ENCODE measurements at regions not wholly inside any gene's neighbourhood (a gene's known extent, or its start where the extent isn't known, plus 50 kb on each side); places are given as distances from the start of the nearest gene placed in this dataset.
"Not testable (repeated sequence)": the region's sequence is repeated elsewhere in the genome, so short reads cannot be mapped to it uniquely, and the experiment has no call there.

DNA sequence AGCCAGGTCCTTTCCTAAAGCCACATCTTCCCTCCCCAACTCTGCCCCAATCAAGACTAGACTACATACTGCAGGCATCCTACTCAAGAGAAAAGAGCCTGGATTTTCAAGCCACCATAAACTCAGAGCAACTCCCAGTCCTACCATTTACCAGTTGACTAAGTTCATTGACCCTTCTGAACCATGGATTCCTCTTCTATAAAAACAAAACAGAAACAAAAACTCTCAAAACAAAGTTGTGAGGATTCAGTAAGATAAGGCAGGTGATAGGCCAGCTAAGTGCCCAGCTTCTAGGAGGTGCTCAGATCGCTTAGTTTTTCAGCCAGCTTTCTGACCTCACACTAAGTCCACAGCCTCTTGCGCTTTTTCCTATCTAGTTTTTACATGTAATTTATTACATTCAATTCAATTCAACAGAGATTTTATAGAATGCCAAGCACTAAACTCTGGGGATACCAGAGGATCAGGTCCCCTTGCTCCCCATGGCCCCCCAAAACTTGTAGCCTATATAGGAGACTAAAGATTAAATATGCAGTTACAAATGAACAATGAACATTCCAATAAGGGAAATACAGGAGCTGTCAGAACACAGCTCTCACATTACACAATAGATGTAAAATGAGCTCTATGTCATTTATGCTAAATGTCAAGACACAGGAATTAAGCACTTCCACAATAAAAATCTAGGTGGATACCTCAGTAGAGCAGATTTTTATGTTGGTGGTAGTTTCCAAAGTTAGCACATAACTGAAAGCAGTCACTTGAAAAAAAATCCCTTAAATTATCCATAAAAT lies 104.5 kb upstream of the EGLN3 start:
- WGBS, result 98% methylated on average over 2 of the region's 2 CpGs
- no peaks in the 10 kb centered on the region for H3K9me3 ChIP-seq (ENCODE audit: control insufficient read depth in 2 of 2, insufficient read depth in 1 of 2, low read length in 1 of 2)

DNA sequence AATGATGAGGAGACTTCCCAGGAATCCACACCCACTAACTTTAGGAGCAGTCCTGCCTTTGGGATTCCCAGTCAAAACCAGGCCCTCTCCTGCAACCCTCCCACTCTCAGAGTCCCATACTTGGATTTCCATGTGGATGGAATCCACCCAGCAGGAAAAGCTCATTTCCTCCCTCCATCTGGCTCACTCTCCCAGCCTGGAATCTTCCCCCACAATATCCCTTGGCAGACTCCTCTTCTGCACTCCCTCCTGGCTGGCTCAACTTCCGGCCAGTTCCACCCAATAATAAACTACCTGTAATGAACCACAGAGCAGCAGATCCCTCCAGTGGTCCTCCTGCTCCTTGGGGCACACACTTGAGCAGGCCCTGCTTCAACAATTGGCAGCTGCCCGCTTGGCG lies 102.8 kb upstream of the EGLN3 start:
- Histone ChIP-seq H3K4me3 (ENCODE audit: low read length in 2 of 2) (no peak overlapping the region), H3K27ac (ENCODE audit: low read depth in 1 of 2, low read length in 1 of 2) (no peak overlapping the region), H3K4me1 (ENCODE audit: control insufficient read depth in 2 of 2, insufficient read depth in 2 of 2, low read length in 2 of 2) (peaks cover 6 to 16% of the 10 kb centered on the region in 2 donors), H3K36me3 (ENCODE audit: control insufficient read depth in 2 of 2, insufficient read depth in 2 of 2, low read length in 1 of 2) (no peaks in the 10 kb centered on the region), H3K9me3 (ENCODE audit: control insufficient read depth in 2 of 2, insufficient read depth in 1 of 2, low read length in 1 of 2) (no peaks in the 10 kb centered on the region), H3K27me3 (ENCODE audit: control insufficient read depth in 2 of 2, insufficient read depth in 1 of 2, low read length in 1 of 2) (no peaks in the 10 kb centered on the region)
- no peak for DNase-seq (ENCODE audit: low read depth in 6 of 9, low spot score in 9 of 9)
- 95% methylated on average over 3 of the region's 3 CpGs for WGBS

More for the DNA sequence above, 104.5 kb upstream of the EGLN3 start:
- no peak for DNase-seq (ENCODE audit: low read depth in 6 of 9, low spot score in 9 of 9)
- H3K36me3 ChIP-seq (ENCODE audit: control insufficient read depth in 2 of 2, insufficient read depth in 2 of 2, low read length in 1 of 2), result no peaks in the 10 kb centered on the region
- H3K27me3 ChIP-seq (ENCODE audit: control insufficient read depth in 2 of 2, insufficient read depth in 1 of 2, low read length in 1 of 2), result peaks cover 9 to 11% of the 10 kb centered on the region in 2 donors
- H3K4me3 ChIP-seq (ENCODE audit: low read length in 2 of 2), result no peak overlapping the region
- H3K4me1 ChIP-seq (ENCODE audit: control insufficient read depth in 2 of 2, insufficient read depth in 2 of 2, low read length in 2 of 2), result peaks cover 0 to 14% of the 10 kb centered on the region in 2 donors
- H3K27ac ChIP-seq (ENCODE audit: low read depth in 1 of 2, low read length in 1 of 2), result no peak overlapping the region

DNA sequence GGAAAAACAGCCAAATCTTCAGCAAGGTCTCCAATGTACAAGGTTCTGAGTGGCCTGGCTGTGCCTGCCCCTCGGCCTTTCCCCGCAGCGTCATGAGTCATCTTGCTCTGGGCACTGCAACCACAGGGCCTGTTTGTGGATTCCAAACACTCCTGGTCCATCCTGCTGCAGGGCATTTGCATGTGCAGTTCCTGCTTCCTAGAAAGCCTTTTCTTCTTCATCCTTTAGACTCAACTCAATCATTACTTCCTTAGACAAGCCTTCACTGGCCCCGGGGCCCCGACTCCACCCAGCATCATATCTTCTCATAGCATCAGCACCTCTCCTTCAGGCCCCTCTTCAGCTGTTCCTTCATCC lies 101.8 kb upstream of the EGLN3 start:
- H3K9me3 ChIP-seq (ENCODE audit: control insufficient read depth in 2 of 2, insufficient read depth in 1 of 2, low read length in 1 of 2), result no peaks in the 10 kb centered on the region
- H3K4me3 ChIP-seq (ENCODE audit: low read length in 2 of 2), result no peak overlapping the region
- no peaks in the 10 kb centered on the region for H3K27me3 ChIP-seq (ENCODE audit: control insufficient read depth in 2 of 2, insufficient read depth in 1 of 2, low read length in 1 of 2)
- no peak for DNase-seq (ENCODE audit: low read depth in 6 of 9, low spot score in 9 of 9)
- H3K27ac ChIP-seq (ENCODE audit: low read depth in 1 of 2, low read length in 1 of 2), result no peak overlapping the region
- 97% methylated on average over 5 of the region's 5 CpGs for WGBS
- H3K36me3 ChIP-seq (ENCODE audit: control insufficient read depth in 2 of 2, insufficient read depth in 2 of 2, low read length in 1 of 2), result no peaks in the 10 kb centered on the region
- peaks cover 6 to 16% of the 10 kb centered on the region in 2 donors for H3K4me1 ChIP-seq (ENCODE audit: control insufficient read depth in 2 of 2, insufficient read depth in 2 of 2, low read length in 2 of 2)

DNA sequence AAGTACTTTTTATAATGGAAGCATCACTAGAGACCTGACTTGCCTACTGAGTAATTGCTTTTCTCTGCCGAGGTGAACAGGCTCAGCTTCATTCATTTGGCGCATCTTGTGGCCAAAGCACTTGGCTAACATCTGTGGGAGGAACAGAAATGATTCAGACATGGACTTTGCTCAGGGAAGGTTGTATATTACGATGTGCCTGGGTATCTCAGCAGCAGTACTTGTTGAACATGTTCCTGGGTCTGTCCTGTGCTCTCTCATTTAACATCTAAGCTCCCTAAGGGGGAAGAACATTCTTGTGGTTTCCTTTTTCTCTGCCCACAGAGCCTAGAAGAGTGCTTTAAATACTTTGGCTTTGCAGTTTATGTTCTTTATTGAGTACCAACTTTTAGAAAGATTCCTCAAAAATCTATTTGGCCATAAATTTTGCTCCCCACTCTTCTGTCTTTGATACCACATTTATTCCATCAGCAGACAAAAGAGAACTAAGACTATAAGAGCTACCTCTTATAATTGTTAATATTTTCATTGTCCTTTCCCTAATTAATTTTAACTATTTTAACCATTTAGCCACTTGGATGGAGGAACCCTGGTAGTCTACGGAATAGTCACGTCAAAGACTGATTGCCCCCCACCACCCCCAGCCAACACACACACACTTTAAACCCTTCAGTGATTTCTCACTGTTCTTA lies 101.2 kb upstream of the EGLN3 start:
- H3K27ac ChIP-seq (ENCODE audit: low read depth in 1 of 2, low read length in 1 of 2), result no peak overlapping the region
- no peaks in the 10 kb centered on the region for H3K36me3 ChIP-seq (ENCODE audit: control insufficient read depth in 2 of 2, insufficient read depth in 2 of 2, low read length in 1 of 2)
- H3K4me3 ChIP-seq (ENCODE audit: low read length in 2 of 2), result no peak overlapping the region
- H3K4me1 ChIP-seq (ENCODE audit: control insufficient read depth in 2 of 2, insufficient read depth in 2 of 2, low read length in 2 of 2), result peaks cover 8 to 17% of the 10 kb centered on the region in 2 donors
- DNase-seq (ENCODE audit: low read depth in 6 of 9, low spot score in 9 of 9), result peak in 1 of 9 donors; percentile 43
- H3K27me3 ChIP-seq (ENCODE audit: control insufficient read depth in 2 of 2, insufficient read depth in 1 of 2, low read length in 1 of 2), result no peaks in the 10 kb centered on the region
- WGBS, result 73% methylated on average over 5 of the region's 5 CpGs
- no peaks in the 10 kb centered on the region for H3K9me3 ChIP-seq (ENCODE audit: control insufficient read depth in 2 of 2, insufficient read depth in 1 of 2, low read length in 1 of 2)

GRCh38 chr14:34050606-34051005 lies 99.7 kb upstream of the EGLN3 start:
- Histone ChIP-seq H3K9me3 (ENCODE audit: control insufficient read depth in 2 of 2, insufficient read depth in 1 of 2, low read length in 1 of 2) (no peaks in the 10 kb centered on the region), H3K36me3 (ENCODE audit: control insufficient read depth in 2 of 2, insufficient read depth in 2 of 2, low read length in 1 of 2) (no peaks in the 10 kb centered on the region), H3K4me3 (ENCODE audit: low read length in 2 of 2) (no peak overlapping the region), H3K4me1 (ENCODE audit: control insufficient read depth in 2 of 2, insufficient read depth in 2 of 2, low read length in 2 of 2) (peaks cover 14 to 24% of the 10 kb centered on the region in 2 donors), H3K27me3 (ENCODE audit: control insufficient read depth in 2 of 2, insufficient read depth in 1 of 2, low read length in 1 of 2) (no peaks in the 10 kb centered on the region), H3K27ac (ENCODE audit: low read depth in 1 of 2, low read length in 1 of 2) (no peak overlapping the region)
- 98% methylated on average over 1 of the region's 1 CpG for WGBS
- DNase-seq (ENCODE audit: low read depth in 6 of 9, low spot score in 9 of 9), result no peak

- WGBS, result 23% methylated on average over 5 of the region's 5 CpGs
- DNase-seq (ENCODE audit: low read depth in 6 of 9, low spot score in 9 of 9), result peak in 1 of 9 donors; percentile 37
- H3K4me3 ChIP-seq (ENCODE audit: low read length in 2 of 2), result no peak overlapping the region
Observed at GRCh38 chr14:34049790-34050189, 98.9 kb upstream of the EGLN3 start.

DNA sequence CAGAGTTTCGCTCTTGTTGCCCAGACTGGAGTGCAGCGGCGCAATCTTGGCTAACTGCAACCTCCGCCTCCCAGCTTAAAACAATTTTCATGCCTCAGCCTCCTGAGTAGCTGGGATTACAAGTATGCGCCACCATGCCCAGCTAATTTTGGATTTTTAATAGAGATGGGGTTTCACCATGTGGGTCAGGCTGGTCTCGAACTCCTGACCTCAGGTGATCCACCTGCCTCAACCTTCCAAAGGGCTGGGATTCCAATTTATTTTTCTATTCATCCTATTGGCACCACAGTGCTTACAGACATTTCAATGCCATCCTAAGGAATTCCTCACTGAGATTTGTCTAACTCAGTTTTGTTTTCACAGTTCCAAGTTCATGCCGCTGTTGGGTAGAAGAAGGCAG lies 98.3 kb upstream of the EGLN3 start:
- DNase-seq (ENCODE audit: low read depth in 6 of 9, low spot score in 9 of 9); H3K27ac ChIP-seq (ENCODE audit: low read depth in 1 of 2, low read length in 1 of 2); H3K9me3 ChIP-seq (ENCODE audit: control insufficient read depth in 2 of 2, insufficient read depth in 1 of 2, low read length in 1 of 2); H3K4me3 ChIP-seq (ENCODE audit: low read length in 2 of 2); H3K36me3 ChIP-seq (ENCODE audit: control insufficient read depth in 2 of 2, insufficient read depth in 2 of 2, low read length in 1 of 2); H3K27me3 ChIP-seq (ENCODE audit: control insufficient read depth in 2 of 2, insufficient read depth in 1 of 2, low read length in 1 of 2): not testable (repeated sequence)
- H3K4me1 ChIP-seq (ENCODE audit: control insufficient read depth in 2 of 2, insufficient read depth in 2 of 2, low read length in 2 of 2), result peaks cover 17 to 33% of the 10 kb centered on the region in 2 donors
- WGBS, result 98% methylated on average over 7 of the region's 7 CpGs

More at GRCh38 chr14:34049790-34050189, 98.9 kb upstream of the EGLN3 start:
- Histone ChIP-seq H3K4me1 (ENCODE audit: control insufficient read depth in 2 of 2, insufficient read depth in 2 of 2, low read length in 2 of 2) (peaks cover 14 to 28% of the 10 kb centered on the region in 2 donors), H3K36me3 (ENCODE audit: control insufficient read depth in 2 of 2, insufficient read depth in 2 of 2, low read length in 1 of 2) (no peaks in the 10 kb centered on the region), H3K9me3 (ENCODE audit: control insufficient read depth in 2 of 2, insufficient read depth in 1 of 2, low read length in 1 of 2) (no peaks in the 10 kb centered on the region), H3K27me3 (ENCODE audit: control insufficient read depth in 2 of 2, insufficient read depth in 1 of 2, low read length in 1 of 2) (no peaks in the 10 kb centered on the region), H3K27ac (ENCODE audit: low read depth in 1 of 2, low read length in 1 of 2) (no peak overlapping the region)

DNA sequence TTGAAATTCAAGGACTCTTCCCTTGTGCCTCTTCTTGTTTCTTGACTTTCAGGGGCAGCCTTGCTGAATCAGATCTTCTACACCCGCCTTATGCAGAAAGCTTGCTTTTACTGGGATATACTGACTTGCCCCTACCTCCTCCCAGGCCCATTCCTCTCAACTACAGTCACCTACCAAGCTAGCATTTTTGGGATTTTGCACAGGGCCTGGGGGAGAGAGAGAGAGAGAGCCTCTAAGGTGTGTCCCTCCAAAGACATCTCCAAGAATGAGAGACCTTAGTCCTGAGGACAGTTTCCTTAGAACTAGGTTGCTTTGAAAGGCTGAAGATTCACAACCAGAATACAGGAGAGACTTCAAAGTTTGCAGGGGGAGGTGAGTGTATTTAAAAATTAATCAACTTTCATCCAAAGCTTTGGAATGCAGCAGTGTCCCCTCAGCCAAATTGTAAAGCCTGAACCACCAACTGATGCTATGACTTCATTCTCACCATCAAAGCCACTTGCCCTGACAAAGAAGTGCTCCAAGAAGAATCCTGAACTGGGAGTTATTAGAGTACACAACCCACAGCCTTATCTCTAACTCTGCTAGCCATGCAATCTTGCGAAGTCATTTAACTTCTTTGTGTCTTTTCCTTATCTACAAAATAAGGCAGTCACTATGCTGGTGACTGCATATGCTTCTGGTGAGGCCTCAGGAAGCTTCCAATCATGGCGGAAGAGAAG lies 96.1 kb upstream of the EGLN3 start:
- Histone ChIP-seq H3K9me3 (ENCODE audit: control insufficient read depth in 2 of 2, insufficient read depth in 1 of 2, low read length in 1 of 2) (no peaks in the 10 kb centered on the region), H3K27ac (ENCODE audit: low read depth in 1 of 2, low read length in 1 of 2) (peak overlapping the region in 1 of 2 donors; percentile 5), H3K27me3 (ENCODE audit: control insufficient read depth in 2 of 2, insufficient read depth in 1 of 2, low read length in 1 of 2) (no peaks in the 10 kb centered on the region), H3K4me3 (ENCODE audit: low read length in 2 of 2) (no peak overlapping the region), H3K36me3 (ENCODE audit: control insufficient read depth in 2 of 2, insufficient read depth in 2 of 2, low read length in 1 of 2) (no peaks in the 10 kb centered on the region), H3K4me1 (ENCODE audit: control insufficient read depth in 2 of 2, insufficient read depth in 2 of 2, low read length in 2 of 2) (peaks cover 27 to 38% of the 10 kb centered on the region in 2 donors)
- 67% methylated on average over 3 of the region's 3 CpGs for whole genome bisulfite sequencing
- peak in 2 of 9 donors; percentile 20 to 29 for DNase-seq (ENCODE audit: low read depth in 6 of 9, low spot score in 9 of 9)

Measured in thymus (tissue), 11 donors.